K562 (cell line): ENCODE measurements at regions not wholly inside any gene's neighbourhood (a gene's known extent, or its start where the extent isn't known, plus 50 kb on each side); places are given as distances from the start of the nearest gene placed in this dataset.

Experiments
- ATAC-seq: fragments of 200-7000 bp; cut with Tn5 transposase; 3 replicates; pipeline ENCODE4 v1.9.1; 2020; ENCODE audit warnings: moderate library complexity
- BruUV-seq: library from RNA; stranded (reverse); fragments of 400-500 nt; replicated peaks from 2 replicates; lab custom pipeline; 2021; lab: Mats Ljungman, UMichigan
- CTCF ChIA-PET: fragments of 300-600 bp; formaldehyde crosslinking; extraction: SDS; loops from one replicate; lab custom pipeline; 2021; ENCODE audit warnings: low intra/inter-chr PET ratio; lab: Yijun Ruan, JAX
- POLR2A ChIA-PET: fragments of 300-600, 350-650 bp; sonication (Branson Sonifier 250); formaldehyde crosslinking; extraction: SDS; loops from one replicate; lab custom pipeline; 2021; ENCODE audit warnings: antibody characterized with exemption, inconsistent platforms; lab: Yijun Ruan, JAX
- DNase-seq, 4 experiments: peaks; one replicate each; pipeline versions ENCODE4 v3.0.0 to v3.0.0-alpha.2; 2011 to 2018; ENCODE audit warnings: low spot score in 3 of 4, mixed read lengths in 3 of 4; ENCODE audit errors: extremely low read depth in 1 of 4
- FAIRE-seq: peaks from 2 replicates; lab custom pipeline; 2011; peaks lifted over from hg19 to GRCh38; lab: Jason Lieb, UNC
- H2AFZ ChIP-seq: 2 replicates; pipeline ENCODE4 v1.6.0; 2011; ENCODE audit warnings: low read depth, low read length, control low read depth, inconsistent platforms
- H3K27ac ChIP-seq: fragments of 200-600 bp; 3 replicates; pipeline ENCODE4 v1.8.0; 2011; ENCODE audit warnings: low read depth, mild to moderate bottlenecking, control low read depth, inconsistent platforms, low read length, moderate library complexity, mixed read lengths; ENCODE audit errors: extremely low read depth
- H3K27me3 ChIP-seq, 2 experiments: fragments of 300-600 bp in 1 of 2; 2 replicates in 1 of 2; 3 replicates in 1 of 2; pipeline versions ENCODE4 v1.6.0 to v1.8.0; 2011; ENCODE audit warnings: inconsistent platforms in 2 of 2, low read length in 2 of 2, mild to moderate bottlenecking in 1 of 2, mixed read lengths in 1 of 2, moderate library complexity in 1 of 2; ENCODE audit not compliant: control insufficient read depth in 2 of 2, insufficient read depth in 2 of 2
- H3K36me3 ChIP-seq: fragments of 300-600 bp; 3 replicates; pipeline ENCODE4 v1.8.0; 2011; ENCODE audit warnings: mild to moderate bottlenecking, low read length, inconsistent platforms; ENCODE audit not compliant: control insufficient read depth, insufficient read depth
- H3K4me1 ChIP-seq, 2 experiments: fragments of 200-600 bp in 1 of 2; replicated peaks in 1 of 2; 2 replicates in 1 of 2; 3 replicates in 1 of 2; pipeline versions ENCODE4 v1.5.1 to v1.8.0; 2011; ENCODE audit warnings: inconsistent platforms in 2 of 2, low read length in 2 of 2, mild to moderate bottlenecking in 1 of 2, mixed read lengths in 1 of 2, moderate library complexity in 1 of 2; ENCODE audit not compliant: control insufficient read depth in 2 of 2, insufficient read depth in 2 of 2
- H3K4me2 ChIP-seq: 2 replicates; pipeline ENCODE4 v1.6.1; 2011; ENCODE audit warnings: low read length, control low read depth, inconsistent platforms, mixed read lengths; ENCODE audit not compliant: insufficient read depth
- H3K4me3 ChIP-seq: fragments of 200-600 bp; sonication (generic), shearing (Covaris generic); 2 replicates; pipeline ENCODE4 v1.5.1; 2016; ENCODE audit warnings: control low read depth, inconsistent platforms
- H3K79me2 ChIP-seq: fragments of 200-600 bp; 3 replicates; pipeline ENCODE4 v1.8.0; 2011; ENCODE audit warnings: low read length, inconsistent platforms; ENCODE audit not compliant: control insufficient read depth, insufficient read depth
- H3K9ac ChIP-seq, 2 experiments: 2 replicates each; pipeline versions ENCODE4 v1.6.0 to v1.6.1; 2011; ENCODE audit warnings: low read depth in 2 of 2, low read length in 2 of 2, control low read depth in 1 of 2, inconsistent platforms in 1 of 2, mild to moderate bottlenecking in 1 of 2, mixed read lengths in 1 of 2; ENCODE audit not compliant: insufficient read depth in 1 of 2
- H3K9me1 ChIP-seq: one replicate; pipeline ENCODE4 v1.6.0; 2011; ENCODE audit warnings: inconsistent platforms, mild to moderate bottlenecking, low read length, moderate library complexity; ENCODE audit not compliant: control insufficient read depth, insufficient read depth
- H3K9me3 ChIP-seq: replicated peaks from 2 replicates; pipeline ENCODE4 v1.5.1; 2011; ENCODE audit warnings: low read depth, low read length, inconsistent platforms; ENCODE audit not compliant: control insufficient read depth, insufficient read depth
- H4K20me1 ChIP-seq: replicated peaks from 2 replicates; pipeline ENCODE4 v1.6.1; 2011; ENCODE audit warnings: low read length, inconsistent platforms, mixed read lengths; ENCODE audit not compliant: control insufficient read depth, insufficient read depth
- CHCHD3 ChIP-seq: fragments of 250-450 bp; sonication (Bioruptor Pico); IDR thresholded peaks from 2 replicates; pipeline ENCODE4 v2.1.2; 2022; ENCODE audit warnings: mild to moderate bottlenecking
- KLF10 ChIP-seq: fragments of 250-450 bp; sonication (Bioruptor Pico); IDR thresholded peaks from 2 replicates; pipeline ENCODE4 v1.6.1; 2021; ENCODE audit warnings: matching md5 sums
- RAD51 ChIP-seq: fragments of 450-650 bp; IDR thresholded peaks from 2 replicates; pipeline ENCODE4 v1.7.1; 2016; ENCODE audit warnings: low read depth, mild to moderate bottlenecking, borderline replicate concordance
- RBM17 ChIP-seq: fragments of 200-400 bp; formaldehyde crosslinking; IDR thresholded peaks from 2 replicates; pipeline ENCODE4 v1.6.1; 2017; ENCODE audit warnings: low read depth, mild to moderate bottlenecking, low read length, borderline replicate concordance
- RBM39 ChIP-seq: fragments of 200-400 bp; formaldehyde crosslinking; optimal IDR thresholded peaks from 2 replicates; pipeline ENCODE3; 2018; ENCODE audit warnings: low read depth, low read length
- TFE3 ChIP-seq: fragments of 450-650 bp; formaldehyde crosslinking; IDR thresholded peaks from 2 replicates; pipeline ENCODE4 v1.4.0; 2020; ENCODE audit warnings: mild to moderate bottlenecking, mixed read lengths
- ZNF263 ChIP-seq: sonication (generic); formaldehyde crosslinking; IDR thresholded peaks from 2 replicates; pipeline ENCODE4 v1.8.0; 2022; ENCODE audit warnings: mild to moderate bottlenecking, missing genetic modification reagents, borderline replicate concordance
- WGBS: fragments of 100-300 bp; shearing (Covaris generic); methylation state at CpG from one replicate; pipeline ENCODE4 v1.1.6; 2016; ENCODE audit warnings: low coverage, mixed read lengths; ENCODE audit not compliant: insufficient coverage; ENCODE audit errors: missing lambda C conversion rate; 5-methylcytosine and 5-hydroxymethylcytosine counted together
- in situ Hi-C: fragments of 300-500 bp; cut with MboI; formaldehyde crosslinking; loops from 4 replicates; pipeline ENCODE4 v1.15.0; 2018; ENCODE audit warnings: inconsistent platforms, mixed read lengths
- intact Hi-C: fragments of 100-400 bp; cut with micrococcal nuclease; formaldehyde crosslinking; loops from 2 replicates; pipeline ENCODE4 v1.14.2; 2022

GRCh38 chr12:74339211-74339610 is 198.4 kb upstream of the ATXN7L3B start (continued):
- TF ChIP-seq ZNF263 (CRISPR knock-in tag) (no peak), CHCHD3 (CRISPR knock-in tag) (no peak), RBM17 (no peak)

GRCh38 chr12:74349925-74350324 is 187.7 kb upstream of the ATXN7L3B start:
- Histone ChIP-seq H3K36me3 (no peaks in the 10 kb centered on the region), H3K4me1 (no peaks in the 10 kb centered on the region), H3K4me2 (no peak overlapping the region), H2AFZ (no peak overlapping the region), H4K20me1 (no peaks in the 10 kb centered on the region), H3K9me1 (no peaks in the 10 kb centered on the region), H3K9ac (no peak overlapping the region), H3K4me3 (no peak overlapping the region), H3K79me2 (no peaks in the 10 kb centered on the region), H3K27ac (no peak overlapping the region), H3K27me3 (no peaks in the 10 kb centered on the region), H3K9me3 (no peaks in the 10 kb centered on the region)
- intact Hi-C loops = no loop called here
- WGBS = 8% methylated on average over 3 of the region's 3 CpGs
- ChIA-PET POLR2A (interaction anchor here (0.6 kb wide), 1 partner anchor 130 kb away, joined by 3 read pairs; no protein-coding TSS in a partner anchor), CTCF (no interaction called here)
- TF ChIP-seq RBM39 (no peak), TFE3 (CRISPR knock-in tag) (peak; percentile 78), RAD51 (peak; percentile 35; the same call in 1 of the 2 replicates), KLF10 (no peak)
- FAIRE-seq (no peak), DNase-seq (no peak), ATAC-seq (no peak)
- in situ Hi-C loops = no loop called here
- BruUV-seq = no TSS peak
